HG02885 (cell line): ENCODE measurements at regions not wholly inside any gene's neighbourhood (a gene's known extent, or its start where the extent isn't known, plus 50 kb on each side); places are given as distances from the start of the nearest gene placed in this dataset.
"Not testable (repeated sequence)": the region's sequence is repeated elsewhere in the genome, so short reads cannot be mapped to it uniquely, and the experiment has no call there.

Source experiments
- ATAC-seq: cut with Tn5 transposase; IDR thresholded peaks from one replicate; pipeline ENCODE4 v1.9.1; 2021; ENCODE audit warnings: mild to moderate bottlenecking; ENCODE audit not compliant: unreplicated experiment, poor library complexity

DNA sequence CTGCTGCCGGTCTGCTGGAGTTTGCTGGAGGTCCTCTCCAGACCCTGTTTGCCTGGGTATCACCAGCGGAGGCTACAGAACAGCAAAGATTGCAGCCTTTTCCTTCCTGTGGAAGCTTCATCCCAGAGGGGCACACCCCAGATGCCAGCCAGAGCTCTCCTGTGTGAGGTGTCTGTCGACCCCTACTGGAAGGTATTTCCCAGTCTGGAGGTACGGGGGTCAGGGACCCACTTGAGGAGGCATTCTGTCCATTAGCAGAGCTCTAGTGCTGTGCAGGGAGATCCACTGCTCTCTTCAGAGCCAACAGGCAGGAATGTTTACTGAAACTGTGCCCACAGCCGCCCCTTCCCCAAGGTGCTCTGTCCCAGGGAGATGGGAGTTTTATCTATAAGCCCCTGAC, 823.1 kb upstream of the HS3ST5 start:
- ATAC-seq = not testable (repeated sequence)

DNA sequence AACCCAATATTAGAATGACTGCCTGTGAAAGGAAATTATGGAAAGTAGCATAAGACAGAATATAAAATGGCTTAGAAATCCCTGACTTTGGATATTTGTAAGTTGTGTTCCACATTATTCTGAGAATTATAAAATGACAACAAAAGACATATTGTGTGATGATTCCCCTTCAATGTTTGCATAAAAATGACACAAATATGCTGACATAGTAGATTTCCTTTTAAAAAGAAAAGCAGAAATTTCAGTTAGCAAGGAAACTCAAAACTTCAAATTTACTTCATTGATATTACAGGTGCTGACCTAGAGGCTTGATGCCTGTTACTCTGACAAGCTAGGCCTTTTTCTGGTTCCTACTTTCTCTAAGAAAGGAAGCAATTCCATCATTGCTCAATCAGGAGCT, 816.9 kb upstream of the HS3ST5 start:
- no peak for ATAC-seq

DNA sequence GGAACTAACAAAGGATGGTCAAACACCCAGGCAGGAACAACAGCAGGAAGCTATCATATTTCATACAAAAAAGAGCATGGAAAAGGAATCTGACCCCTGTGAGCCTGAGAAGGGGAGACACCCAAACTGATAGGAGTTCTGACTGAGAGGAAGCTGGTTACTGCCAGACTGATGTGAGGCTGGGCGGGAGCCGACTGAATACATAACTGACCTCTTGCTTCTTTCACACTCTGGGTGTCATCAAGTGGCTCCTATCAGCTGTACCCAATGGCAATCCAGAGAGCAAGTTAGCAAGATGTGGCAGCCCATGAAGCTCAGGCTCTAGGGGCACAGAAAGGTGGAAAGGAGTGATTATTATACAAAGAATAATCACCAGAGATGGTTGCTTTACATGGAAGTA, 795.1 kb upstream of the HS3ST5 start:
- no peak for ATAC-seq

DNA sequence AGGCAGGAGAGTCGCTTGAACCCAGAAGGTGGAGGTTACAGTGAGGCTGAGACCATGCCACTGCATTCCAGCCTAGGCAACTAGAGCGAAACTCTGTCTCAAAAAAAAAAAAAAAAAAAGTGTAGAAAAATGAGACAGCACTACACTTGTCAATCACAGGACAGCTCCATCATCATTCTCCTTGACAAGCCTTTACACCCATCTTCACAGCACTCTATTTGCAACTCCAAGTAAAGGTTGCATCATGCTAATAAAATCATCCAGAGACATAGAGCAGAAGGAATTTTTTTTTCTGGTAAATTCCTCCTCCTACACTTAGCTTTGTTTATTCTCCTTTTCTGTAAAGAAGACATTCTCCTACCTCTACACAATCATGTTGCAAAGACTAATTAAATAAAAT, 791.0 kb upstream of the HS3ST5 start:
- no peak for ATAC-seq

DNA sequence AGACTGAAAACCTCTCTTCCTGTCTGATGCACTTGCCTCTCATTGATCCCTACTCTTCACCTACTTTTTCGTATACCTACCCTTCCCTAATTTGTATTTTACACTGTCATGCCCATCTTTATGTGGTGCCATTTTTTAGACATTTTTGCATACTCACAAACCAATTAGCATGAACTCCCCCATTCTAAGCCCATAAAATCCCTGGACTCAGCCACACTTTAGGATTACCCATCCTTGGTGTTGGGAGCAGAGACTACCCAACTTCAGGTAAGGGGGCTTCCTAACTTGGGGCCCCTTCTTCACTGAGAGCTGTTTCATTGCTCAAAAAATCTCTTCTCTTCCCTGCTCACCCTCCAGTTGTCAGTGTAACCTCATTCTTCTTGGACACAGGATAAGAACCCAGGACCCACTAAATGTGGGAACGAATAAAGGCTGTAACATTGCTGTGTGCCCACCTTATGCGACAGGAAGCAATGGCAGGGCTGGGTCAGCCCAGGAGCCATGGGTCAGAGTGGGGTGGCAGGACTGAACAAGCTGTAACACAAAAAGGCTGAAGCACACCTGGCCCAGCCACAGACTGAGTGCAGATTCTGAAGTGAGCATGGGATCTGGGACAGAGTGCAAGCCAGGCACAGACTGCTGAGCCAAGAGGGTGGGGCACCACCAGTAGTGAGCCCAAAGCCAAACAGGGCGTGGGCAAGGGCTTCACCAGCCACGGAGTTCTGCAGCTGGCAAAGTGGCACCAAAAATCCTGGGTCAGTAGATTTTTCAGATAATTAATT, 789.1 kb upstream of the HS3ST5 start:
- no peak for ATAC-seq

DNA sequence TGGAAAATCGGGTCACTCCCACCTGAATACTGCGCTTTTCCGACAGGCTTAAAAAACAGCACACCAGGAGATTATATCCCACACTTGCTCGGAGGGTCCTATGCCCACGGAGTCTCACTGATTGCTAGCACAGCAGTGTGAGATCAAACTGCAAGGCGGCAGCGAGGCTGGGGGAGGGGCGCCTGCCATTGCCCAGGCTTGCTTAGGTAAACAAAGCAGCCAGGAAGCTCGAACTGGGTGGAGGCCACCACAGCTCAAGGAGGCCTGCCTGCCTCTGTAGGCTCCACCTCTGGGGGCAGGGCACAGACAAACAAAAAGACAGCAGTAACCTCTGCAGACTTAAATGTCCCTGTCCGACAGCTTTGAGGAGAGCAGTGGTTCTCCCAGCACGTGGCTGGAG, 778.7 kb upstream of the HS3ST5 start:
- not testable (repeated sequence) for ATAC-seq

DNA sequence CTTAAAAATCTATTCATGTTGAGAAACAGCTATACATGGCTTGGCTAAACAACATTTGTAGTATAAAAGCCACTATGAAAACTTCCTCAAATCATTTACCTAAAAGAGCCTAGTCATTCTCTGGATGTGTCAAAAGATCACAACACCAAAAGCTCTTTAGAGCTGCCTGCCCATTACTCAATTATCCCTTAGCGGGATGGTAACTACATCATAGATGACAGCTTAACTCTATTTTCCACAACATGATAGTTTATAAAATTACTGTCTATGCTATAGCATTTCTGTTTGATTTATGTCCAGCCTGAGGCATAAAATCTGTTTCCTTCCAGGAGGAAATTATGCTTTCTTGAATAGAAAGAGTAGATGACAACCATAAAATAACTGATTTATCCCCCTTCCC, 777.6 kb upstream of the HS3ST5 start:
- ATAC-seq = no peak

DNA sequence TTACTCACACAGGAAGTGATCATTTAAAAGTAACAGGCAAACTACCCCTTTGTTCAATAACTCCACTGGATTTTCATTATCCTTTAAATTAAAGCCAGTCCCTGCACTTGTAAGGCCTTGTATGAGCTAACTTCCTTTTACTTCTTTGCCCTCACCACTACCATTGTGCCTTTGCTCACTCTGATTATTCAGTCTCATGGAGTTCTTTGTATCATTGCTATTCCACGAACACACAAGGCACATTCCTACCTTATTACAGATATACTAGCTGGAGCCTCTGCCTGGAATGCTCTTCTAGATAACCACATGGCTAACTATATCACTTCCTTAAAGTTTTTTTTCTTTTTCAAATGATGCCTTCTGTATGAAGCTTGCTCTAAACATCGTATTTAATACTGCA, 748.6 kb upstream of the HS3ST5 start:
- ATAC-seq = no peak

DNA sequence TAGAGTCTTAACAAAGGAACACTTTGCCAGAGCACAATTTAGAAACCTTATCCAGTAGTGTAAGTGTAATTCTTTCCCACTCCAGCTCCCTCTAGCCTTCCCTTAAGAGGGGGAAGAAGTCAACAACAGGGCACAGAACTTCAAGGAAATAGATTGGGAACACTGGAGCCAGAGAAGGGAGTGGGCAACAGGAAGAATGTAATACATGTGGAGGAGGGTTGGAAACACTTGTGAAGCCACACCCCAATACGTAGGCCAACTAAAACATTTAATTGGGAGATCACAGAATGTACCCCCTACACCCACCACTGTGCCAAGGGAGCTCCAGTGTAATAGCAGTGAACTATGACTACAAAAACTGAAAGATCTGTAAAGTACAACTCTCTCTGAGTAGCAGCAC, 735.7 kb upstream of the HS3ST5 start:
- ATAC-seq = no peak

DNA sequence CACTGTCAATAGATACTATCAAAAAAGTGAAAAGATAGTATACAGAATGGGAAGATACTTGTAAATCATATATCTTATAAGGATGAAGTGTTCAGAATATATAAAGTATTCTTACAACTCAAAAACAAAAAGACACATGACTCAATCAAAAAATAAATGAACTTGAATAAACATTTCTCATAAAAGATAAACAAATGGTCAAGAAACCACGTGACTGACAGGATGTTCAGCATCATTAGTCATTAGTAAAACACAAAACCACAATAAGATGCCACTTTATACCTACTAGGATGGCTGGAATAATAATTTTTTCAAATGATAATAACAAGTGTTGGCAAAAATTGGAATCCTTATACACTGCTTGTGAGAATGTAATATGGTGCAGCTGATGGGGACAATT, 729.1 kb upstream of the HS3ST5 start:
- ATAC-seq = no peak

DNA sequence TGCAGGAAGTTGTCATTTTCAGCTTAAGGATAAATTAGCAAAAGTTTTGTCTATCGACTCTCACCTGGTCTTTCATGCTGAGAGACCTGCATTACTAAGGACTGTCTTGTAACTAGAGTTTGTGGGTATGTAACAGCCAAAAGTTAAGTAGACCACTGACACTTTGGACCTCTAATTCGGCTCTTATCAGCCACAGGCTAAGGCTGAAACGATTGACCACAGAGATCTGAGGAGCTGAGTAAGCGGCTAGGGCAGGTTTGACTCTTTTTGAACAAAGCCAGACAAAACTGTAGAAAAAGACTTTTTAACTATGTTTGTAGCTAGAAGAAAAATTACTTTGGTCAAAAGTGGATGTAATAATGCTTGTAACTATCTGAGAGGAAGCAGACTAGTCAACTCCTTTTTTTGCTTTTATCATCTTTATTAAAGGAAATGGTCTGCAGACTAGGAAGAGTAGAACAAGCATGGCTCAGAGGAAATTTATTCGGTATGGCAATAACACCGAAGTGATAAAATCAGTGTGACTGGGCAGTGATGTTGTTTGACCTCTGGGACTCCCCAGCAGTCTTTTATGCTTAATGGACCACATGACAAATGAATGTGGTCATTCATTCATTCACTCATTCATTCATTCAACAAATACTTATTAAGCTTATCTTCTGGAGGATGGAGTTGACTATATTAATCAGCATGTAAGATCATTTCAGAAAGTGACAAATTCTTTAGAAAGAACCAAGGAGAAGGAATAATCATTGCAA, 725.0 kb upstream of the HS3ST5 start:
- ATAC-seq = no peak

DNA sequence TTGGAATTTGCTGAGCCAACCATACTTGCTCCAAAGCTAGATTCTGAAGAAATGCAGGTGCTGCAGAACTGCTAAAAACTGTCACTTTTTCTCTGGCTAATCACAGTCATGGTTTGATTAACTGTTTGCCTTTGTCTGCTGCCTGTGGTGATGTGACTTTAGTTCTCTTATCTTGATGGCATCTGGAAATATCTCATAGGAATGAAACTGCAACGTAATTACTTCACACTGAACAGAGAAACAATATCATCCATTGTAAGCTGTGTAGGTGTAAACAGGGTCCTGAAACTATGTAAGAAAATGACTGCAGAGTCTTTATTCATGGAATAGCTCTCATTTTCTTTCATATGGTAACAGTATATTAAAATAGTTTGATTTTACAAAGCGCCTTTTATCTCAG, 721.9 kb upstream of the HS3ST5 start:
- ATAC-seq = no peak

DNA sequence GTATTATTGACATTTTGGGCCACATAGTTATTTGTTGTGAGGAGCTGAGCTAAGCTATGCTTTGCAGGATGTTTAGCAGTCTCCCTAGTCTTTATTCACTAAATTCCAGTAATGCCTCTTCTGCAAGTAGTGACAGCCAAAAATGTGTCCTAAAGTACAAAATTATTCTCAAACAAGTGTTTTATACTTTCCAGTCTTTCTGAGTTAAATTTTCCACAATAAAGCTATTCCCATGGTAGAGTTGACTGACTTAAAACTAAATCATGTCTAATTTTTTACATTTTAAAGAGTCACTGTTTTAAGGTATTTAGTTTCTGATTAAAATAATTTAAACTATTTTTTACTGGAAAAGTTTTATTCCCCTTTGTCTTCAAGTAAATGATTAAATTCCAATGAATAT, 717.8 kb upstream of the HS3ST5 start:
- no peak for ATAC-seq

DNA sequence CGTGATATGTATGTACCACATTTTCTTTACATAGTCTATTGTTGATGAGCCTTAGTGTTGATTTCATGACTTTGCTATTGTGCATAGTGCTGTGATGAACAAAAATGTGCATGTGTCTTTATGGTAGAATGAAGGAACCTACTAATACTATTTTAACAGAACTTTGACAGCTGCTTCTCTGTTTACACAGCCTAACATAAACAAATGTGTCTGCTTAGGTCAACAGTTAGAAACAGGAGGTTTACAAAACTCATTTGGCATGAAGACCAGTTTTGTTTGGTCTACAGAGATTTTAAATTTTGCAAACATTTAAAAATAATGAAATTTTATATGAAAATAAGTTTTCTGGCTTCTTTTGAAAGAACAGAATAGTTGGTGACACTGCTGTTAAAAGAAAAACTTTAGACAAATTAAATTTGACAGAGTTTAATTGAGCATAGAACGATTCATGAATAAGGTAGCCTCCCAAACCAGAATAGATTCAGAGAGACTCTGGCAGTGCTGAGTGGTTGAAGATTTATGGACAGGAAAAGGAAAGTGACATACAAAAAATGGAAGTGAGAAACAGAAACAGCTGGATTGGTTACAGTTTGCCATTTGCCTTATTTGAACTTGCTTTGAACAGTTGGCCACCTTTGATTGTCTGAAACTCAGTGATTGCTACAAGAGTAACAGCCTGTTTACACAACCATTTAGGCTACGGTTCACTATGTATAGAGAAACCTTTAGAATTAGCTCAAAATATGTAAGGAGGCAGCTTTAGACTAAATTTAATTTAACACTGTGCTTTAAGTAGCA, 715.8 kb upstream of the HS3ST5 start:
- peak; percentile 36 for ATAC-seq

DNA sequence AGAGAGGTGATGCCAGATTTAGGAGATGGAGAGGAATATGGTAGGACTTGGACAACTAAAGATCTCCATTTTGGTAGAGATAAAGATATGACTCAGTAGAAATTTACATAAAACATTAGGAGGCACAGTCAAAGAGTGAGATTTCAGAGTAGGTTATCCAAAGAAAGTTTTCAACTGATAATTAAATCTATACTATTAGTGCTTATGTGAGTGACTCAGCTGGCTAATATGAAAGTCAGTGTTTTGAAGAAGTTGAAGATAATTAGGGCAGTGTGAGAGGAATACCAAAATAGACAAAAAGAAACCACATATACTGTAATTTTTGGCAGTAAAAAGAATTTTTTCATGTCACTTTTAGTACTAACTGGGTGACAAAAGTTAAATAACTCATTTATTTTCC, 712.8 kb upstream of the HS3ST5 start:
- no peak for ATAC-seq

DNA sequence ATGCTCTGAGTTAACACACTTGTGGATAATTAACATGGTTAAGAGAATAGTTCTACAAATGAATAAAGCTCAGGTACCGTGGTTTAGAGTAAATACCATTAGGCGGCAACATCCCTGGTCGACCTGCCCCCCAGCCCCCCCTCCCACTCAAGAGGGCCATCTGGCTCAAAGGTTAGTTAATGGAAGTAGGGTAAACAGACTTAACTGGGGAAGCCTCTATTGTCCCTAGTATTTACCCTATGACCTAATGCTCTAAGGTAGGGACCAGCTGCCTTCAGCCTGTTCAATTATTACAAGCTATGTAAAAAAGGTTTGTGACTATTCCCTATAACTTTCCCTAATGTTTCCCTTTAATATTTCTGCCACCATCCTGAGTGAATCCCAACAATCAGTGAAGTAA, 711.4 kb upstream of the HS3ST5 start:
- not testable (repeated sequence) for ATAC-seq

DNA sequence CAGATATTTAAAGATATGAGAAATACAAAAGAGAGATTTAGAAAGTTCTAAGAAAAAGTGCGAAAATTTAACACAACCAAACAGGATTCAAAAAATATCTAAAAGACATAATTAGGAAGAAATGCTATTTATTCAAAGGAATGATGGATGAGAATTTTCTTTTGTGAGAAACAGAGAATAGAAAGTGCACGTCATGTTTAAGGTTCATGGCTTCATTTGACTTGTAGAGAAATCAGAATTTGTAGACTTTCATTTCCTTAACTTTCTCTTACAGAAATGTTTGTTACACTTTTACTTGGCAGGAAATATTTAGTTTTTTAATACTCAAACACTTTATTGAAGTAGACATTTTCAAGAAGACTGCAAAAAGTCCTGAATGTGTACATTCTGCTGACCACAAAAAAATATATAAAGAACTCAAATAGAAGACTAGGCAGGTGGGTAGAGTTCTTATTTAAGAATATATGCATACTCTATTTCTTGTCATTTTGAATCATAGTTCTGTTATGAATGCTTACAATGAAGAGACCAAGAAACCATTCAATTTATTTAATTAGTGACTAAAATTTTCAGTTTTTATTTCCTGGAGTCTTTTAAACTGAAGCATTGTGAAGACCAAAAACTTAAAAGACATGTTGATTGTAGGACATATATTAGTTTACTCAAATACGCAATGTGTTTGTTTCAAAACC, 710.5 kb upstream of the HS3ST5 start:
- ATAC-seq = no peak

DNA sequence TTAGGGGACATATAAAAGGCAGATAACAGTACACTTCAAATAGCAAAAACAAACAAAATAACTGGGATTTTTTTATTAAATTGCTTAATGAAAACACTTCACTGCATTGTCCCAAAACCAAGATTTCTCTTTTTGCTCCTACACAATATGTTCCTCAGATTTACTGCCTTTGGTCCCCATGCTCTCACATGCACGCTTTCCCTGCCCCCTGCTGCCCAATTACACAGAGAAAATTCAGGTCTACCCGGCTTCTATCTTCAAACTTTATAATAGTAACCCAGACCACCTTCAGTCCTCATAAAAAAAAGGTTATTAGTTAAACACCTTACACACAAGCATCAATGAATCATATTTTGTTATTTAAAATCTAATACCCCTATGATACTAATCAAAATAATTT, 673.8 kb upstream of the HS3ST5 start:
- no peak for ATAC-seq

DNA sequence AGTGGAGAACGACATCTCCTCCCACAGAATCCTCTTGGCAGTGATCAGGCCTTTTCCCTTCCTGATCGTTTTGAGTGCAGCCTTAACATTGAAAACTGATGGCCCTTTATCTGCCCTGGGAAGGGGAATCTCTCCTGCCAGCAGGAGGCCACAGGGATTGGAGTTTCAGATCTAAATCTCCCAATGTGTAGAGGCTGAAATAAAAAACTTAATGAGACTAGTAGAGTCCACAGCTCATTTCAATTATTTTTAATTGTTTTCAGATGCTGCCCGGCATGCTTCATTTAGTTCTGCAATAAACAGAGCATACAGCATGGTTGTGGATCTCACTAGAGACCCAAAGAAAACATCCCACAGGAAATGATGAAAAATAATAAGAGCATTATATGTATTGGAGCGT, 662.2 kb upstream of the HS3ST5 start:
- ATAC-seq = no peak

DNA sequence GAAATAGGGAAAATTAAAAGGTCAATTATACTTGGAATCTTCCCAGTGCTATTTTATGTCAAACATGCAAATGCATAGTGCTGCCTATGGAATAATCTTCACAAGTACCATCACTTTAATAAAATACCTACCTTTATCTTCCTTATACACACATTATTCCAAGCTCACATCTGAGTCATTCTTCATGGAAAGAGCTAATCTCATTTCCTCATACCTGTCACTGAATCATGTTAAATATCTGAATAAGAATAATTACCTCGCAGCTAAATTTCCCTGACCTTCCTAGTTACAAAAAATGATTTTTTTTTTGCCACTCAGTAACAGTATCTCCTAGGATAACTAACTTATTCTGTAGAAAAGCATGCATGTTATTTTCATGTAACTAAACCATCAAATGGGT, 661.4 kb upstream of the HS3ST5 start:
- no peak for ATAC-seq
